ENCODE measurements at regions not wholly inside any gene's neighbourhood (a gene's known extent, or its start where the extent isn't known, plus 50 kb on each side); places are given as distances from the start of the nearest gene placed in this dataset.

DNA sequence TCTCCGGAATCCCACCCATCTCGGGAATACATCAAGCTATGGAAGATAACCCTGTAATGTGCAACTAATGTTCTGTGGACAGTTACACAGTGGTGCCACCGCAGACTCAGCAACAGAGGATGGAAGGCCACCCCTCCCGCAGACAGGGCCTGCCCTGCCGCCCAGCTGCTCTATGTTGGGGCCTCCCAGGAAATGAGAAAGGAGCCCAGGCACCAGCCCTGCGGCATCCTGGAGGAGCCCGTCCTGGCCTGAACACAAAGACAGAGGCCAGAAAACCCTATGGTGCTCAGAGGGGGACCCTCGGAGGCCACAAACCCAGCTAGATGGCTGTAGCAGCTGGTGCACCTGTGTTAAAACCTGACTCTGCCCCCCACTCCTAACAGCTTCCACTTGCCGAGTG is 216.1 kb upstream of the RPL38 start:
- DNase-seq (ENCODE audit: low read depth): no peak

DNA sequence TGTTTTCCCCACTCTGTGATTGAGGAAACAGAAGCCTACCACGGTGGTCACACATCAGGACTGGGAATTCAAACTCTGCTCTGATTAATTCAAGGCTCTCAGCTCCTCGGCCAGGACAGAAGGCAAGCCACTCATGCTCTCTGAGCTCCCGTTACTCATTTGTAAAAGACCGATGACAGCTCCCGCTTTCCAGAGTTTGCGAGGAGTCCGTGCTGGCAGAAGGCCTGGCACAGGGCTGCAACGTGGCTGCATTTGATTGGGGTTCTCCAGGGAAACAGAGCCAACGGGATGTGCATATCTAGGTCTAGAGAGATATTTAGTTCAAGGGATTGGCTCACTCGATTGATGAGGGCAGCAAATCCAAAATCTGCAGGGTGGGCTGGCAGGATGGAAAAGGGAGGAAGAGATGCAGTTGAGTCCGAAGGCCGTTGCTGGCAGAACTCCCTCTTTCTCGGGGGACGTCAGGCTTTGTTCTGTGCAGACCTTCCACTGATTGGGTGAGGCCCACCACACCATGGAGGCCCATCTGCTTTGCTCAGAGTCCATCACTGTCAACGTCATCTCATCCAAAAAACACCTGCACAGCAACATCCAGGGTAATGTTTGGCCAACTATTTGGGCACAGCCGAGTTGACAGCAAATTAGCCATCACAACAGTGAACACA is 215.5 kb upstream of the RPL38 start:
- no peak for DNase-seq (ENCODE audit: low read depth)

DNA sequence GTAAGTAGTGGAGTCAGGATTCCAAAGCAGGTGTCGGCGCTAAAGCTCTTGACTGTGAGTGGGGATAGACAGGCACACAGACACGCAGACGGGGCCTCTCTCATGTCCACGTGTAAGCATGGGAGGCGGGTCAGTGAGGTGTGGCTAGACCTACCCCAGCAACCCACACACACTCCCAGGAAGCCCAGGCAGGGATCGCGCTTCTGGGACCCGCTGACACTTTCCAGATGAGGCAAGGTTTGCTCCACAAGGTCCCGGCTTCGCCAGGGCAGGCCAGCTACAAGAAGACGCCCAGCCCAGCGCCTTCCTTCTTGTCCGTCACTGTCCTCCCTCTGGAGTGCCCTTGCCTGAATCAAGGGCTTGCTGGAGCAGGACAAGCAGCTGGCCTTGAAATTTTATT is 213.8 kb upstream of the RPL38 start:
- DNase-seq (ENCODE audit: low read depth): no peak

DNA sequence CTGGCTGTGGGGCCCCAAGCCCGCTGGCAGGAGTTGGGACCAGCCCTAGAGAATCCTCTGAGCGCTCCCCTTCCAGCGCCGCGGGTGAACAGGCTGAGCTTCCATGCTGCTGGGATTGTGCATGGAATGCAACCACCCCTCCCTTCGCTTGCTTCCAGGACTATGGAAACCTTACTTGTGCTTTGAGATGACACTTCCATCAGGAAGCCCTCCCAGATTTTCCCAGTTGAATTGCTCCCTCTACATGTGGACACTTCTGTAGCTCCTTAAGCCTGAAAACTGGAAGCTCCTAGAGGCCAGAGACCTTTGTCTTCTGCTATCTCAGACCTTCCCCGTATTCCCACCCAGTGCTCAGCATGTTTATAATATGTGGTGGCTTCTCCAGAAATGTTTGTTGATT is 213.2 kb upstream of the RPL38 start:
- DNase-seq (ENCODE audit: low read depth): no peak

DNA sequence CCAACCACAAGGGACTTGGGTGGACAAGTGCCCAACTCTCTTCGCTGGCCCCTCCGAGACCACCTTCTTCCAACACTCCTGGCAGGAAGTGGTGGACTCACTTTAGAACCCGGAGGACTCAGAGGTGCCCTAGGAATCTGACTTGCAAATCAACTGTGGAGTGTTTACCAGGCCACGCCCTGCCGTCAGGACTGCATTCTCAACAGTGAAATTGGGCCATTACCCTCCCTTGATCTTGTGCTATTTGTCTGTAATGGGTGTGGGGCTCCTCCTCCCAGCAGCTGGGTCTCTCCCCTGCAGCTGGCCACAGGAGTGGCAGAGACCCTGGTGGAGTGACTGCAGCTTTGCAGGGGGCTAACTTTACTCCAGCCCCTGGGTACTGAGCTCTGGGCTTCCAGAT is 212.2 kb upstream of the RPL38 start:
- DNase-seq (ENCODE audit: low read depth): no peak

DNA sequence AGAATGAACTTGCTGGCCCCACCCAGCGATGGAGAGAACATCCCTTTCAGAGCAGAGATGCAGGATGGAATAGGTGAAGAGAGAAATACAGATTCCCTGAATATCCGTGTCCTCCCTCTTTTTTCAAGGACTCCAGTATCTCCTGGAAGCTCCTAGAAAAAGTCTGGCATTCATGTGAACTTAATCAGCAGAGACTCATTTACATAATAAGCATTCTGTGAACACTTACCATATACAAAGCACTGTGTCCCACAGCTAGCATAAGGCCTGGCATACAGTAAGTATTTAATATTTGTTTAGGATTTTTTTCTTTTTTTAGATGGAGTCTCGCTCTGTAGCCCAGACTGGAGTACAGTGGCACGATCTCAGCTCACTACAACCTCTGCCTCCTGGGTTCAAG is 208.5 kb upstream of the RPL38 start:
- no peak for DNase-seq (ENCODE audit: low read depth)

DNA sequence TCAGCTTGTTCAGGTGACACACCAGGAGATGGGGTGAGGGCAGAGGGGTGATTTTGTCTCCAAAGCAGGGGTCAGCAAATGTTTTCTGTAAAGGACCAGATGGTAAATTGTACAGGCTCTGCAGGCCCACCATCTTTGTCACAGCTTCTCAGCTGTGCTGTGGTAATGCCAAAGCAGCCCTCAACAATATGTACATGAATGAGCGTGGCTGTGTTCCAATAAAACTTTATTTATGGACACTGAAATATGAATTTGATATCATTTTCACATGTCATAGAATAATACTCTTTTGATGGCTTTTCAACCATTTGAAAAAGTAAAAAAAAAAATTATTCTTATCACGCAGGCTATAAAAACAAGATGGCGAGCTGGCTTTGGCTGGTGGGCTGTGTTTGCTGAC is 206.4 kb upstream of the RPL38 start:
- no peak for DNase-seq (ENCODE audit: low read depth)

DNA sequence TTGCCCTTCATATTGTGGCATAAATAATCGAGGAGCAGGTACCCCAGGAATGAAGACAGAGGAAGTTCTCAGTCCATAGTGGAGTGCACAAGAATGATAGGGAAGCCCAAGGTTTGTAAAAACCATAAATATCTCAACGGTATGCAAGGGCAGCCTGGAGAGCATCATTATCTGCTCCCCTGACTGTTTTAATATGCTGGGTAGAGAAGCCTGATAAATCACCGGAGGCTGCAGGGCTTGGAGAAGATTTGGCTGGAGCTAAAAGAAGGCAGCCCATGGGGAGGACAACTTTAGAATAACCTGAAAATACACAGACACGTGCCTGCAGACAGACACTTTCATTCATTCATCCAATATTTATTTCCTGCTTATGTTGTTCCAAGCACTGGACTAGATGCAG is 205.2 kb upstream of the RPL38 start:
- DNase-seq (ENCODE audit: low read depth): no peak

DNA sequence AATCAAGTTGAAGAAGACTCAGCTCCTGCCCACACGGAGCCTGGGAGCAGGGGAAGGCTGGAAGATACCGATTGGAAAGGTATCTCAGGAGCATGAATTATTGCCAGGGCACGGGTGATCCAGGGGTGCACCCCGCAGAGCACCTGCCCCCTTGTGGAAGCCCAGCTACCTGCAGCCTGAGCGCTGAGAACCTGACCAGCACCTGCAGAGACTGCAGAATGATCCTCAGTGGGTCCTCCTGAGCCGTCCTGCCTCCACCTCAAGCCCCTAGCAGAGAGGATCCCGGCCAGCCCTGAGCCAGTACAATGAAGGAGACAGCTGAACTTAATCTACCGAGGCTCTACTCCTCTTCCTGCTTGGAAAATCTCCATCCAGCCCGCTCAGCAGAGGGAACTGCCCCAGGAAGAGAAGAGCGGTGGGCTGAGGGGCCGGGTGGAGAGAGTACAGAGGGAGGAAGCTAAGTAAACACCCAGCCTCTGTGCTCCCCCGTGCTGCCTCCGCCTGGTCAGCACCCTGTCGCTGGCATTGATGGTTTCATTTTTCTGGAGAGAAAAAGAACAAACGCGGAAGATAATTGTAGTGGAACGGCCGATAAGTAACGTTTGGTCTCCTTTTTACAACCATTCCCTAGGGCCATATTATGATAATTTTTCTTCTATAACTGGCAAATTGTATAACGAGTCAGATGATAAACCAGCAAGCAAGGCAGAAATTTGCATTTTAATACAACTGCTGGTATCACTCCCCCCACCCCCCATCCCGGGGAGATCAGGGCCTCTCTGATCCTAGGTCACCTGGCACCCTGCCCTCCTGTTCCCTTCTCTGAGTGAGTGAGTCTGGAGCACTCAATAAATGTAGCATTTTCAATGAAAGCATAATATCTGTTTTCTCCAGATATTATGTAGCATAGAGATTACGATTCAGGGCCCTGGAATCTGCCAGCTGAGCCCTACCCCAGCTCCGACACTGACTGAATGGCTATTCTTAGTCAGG is 204.5 kb upstream of the RPL38 start:
- DNase-seq (ENCODE audit: low read depth): no peak

DNA sequence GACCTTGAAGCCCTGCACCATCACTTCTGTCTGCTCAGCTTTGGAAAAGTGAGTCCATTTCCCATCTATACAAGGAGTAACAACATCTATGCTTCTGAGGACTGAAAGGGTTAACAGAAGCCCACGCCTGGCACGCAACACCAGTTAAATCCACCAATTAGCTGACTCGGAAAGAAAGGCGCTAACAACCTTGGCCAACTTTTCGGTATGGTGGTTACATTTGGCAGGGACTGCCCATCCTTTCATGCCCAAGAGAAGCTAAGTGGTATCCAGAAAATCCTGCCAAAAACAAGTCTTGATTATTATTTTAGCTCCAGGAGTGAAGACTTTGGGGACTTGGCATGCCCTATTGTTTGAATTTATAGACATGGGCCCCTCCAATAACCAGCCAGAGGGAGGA is 202.3 kb upstream of the RPL38 start:
- no peak for DNase-seq (ENCODE audit: low read depth)

DNA sequence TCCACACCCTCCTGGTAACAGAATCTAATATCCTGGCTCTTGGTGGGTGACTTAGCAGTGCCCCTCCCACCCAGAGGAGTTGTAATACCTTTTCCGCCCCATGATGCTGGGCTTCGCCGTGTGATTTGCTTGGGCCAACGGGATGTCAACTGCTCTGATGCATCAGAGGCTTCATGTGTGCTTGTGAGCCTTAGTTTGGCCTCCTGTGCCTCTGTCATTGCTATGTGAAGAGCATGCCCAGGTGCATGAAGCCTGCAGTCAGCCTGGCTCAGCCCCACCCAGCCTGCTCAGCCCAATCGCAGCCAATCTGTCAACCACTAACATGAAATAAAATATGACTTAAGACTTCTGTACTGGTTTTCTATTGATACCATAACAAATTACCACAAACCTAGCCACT is 201.2 kb upstream of the RPL38 start:
- no peak for DNase-seq (ENCODE audit: low read depth)

DNA sequence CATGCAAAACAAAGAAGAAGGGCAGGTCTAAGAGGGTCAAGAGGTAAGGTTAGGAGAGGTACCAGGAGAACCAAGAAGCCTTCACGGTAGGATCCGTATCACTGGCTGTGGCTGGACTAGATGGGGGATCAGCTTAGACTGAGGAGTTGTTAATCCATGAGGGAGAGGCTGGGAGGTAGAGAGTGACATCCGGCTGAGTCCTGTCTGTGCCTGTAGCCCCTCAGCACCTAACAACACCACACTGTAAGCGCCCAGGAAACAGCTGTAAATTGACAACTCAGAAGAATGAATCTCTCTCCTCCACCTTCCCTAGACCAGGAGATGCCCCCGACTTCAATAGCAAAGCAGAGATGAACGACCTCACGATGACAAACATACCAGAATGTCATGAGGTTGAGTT is 199.4 kb upstream of the RPL38 start:
- no peak for DNase-seq (ENCODE audit: low read depth)

DNA sequence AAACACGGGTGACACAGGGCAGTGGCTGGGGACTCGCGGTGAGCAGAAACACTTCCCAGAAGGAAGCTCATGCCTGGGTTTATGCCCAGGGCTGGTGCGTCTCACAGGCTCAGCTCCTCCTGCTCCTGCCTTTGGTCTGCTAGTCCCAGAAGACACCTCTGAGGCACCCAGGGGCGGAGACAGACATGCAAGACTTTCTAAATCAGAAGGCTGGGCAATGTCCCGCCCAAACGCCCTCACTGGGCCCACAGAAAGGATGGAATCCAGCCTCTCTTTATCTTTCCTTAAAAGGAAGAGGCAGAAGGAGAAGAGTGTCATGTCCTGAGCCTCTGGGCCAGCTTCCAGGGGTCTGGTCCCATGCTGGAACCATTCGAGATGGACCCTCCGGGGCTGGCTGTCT is 197.7 kb upstream of the RPL38 start:
- DNase-seq (ENCODE audit: low read depth): no peak

DNA sequence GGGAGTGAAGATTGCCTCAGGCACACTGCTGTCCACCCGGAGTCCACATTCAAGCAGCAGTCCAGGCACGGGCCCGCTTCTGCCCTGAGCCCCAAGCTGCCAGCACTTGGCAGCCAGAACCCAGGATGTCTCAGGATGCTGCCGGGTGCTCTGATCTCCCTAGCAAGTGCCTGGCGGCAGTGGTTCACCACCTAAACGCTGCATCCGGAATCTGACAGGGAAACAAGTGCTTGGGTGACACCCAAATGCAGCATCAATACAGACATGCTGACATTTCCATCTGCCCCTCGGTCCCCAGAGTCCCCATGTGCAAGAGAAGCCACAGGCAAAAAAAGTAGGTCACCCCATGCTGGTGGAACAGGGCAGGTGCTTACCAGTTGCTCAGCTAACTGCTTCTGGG is 197.1 kb upstream of the RPL38 start:
- no peak for DNase-seq (ENCODE audit: low read depth)

DNA sequence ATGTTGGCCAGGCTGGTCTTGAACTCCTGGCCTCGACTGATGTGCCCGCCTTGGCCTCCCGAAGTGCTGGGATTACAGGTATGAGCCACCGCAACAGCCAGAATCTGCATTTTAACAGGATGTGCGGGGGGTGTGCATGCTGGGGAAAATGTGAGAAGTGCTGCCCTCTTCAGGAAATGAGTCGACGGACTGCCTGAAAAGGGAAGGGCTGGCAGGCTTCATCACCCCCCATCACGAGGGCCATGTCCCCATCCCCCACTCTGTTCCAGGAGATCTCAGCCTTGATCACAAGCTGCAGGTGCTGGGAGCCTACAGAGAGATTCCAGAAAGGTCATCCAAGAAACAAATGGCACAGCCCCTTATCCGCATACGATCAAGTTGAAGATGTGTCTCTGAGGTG is 195.3 kb upstream of the RPL38 start:
- no peak for DNase-seq (ENCODE audit: low read depth)

DNA sequence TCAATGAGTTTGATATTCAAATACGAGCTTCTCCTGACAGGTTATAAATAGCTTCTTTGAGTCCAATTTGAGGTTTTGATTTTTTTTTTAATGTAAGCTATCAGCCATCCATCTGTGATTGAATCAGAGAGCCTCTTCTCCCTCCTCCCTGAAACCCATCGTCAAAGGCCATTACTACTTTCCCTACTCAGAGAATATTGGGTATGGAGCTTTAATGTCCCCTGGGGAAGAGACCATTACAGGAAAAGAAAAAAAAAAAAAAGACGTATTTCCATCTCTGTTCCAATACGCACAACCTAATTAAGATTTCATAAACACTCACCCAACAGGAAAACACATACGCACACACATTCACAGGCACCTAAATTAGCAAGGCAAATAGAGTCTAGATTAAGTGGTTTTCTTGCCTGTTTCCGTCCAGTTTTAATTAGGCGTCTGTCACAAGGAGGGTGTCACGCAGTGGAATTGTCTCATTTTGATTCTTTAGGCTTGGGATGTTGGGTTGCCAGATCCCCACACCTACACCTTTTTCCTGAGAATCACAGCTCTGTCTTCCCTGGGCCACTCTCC is 194.3 kb upstream of the RPL38 start:
- DNase-seq (ENCODE audit: low read depth): no peak

DNA sequence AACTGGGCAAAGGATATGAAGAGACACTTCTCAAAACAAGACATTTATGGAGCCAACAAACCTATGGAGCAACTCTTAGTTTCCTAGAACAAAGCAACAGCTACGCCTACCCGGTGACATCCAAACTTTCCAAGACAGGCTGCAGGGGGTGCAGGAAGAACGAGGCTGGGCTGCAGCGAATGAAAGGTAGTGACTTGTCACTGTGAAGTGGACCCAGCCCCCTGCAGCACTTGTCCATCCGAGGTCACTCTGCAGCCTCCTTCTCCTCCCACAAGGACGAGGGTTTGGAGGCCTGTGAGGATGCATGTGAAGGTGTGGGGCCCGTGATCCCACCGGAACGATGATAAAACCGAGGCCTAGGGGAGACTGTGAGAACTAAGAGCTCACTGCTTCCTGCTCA is 192.6 kb upstream of the RPL38 start:
- no peak for DNase-seq (ENCODE audit: low read depth)

DNA sequence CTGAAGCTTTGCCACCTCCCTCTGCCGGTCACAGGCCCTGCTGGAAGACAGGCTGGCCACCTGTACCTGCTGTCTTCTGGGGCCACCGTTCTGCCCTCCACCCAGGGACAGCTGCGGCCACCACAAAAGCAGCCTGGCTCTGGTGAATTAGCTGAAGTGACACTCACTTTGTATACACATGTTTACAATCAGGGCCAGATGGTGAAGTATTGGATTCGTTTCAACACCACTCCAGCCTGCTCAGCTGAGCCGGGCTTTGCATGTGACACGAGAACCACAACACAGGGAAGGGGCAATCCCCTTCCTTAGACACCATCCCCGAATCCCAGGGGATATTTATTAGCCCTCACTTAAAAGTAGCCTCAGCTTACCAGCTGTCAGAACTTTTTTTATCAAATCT is 191.5 kb upstream of the RPL38 start:
- no peak for DNase-seq (ENCODE audit: low read depth)

DNA sequence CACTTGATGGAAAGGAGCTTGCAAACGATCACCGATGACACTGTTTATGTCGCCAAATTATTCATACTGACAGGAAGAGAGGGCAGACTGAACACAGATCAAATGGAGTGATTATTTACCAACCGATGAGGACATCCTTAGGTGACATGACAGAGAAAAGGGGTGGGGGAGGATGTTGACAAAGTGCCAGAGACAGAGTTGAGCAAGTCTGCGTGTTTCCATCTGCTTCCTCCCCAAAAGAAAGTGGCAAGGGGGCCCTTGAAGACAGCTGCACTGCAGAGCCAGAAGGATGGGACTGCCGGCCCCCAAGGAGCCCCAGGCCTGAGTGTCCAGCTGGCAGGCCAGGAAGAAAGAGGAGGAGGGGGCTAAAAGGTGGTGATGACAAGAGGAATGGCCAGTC is 191.0 kb upstream of the RPL38 start:
- no peak for DNase-seq (ENCODE audit: low read depth)

DNA sequence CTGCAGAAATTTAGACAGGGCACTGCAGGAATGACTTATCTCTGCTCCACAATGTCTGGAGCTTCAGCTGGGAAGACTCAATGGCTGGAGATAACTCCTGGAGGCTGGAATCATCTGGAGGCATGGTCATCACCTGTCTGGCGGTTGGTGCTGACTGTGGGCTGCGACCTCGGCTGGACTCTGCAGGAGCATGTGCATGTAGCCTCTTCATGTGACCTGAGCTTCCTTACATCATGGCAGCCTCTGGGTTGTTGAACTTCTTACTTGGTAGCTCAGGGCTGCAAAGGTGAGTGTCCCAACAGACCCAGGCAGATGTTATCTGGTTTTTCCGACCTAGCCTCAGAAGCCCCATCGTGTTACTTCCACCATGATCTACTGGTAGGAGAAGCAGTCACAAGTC is 188.2 kb upstream of the RPL38 start:
- DNase-seq (ENCODE audit: low read depth): no peak

DNA sequence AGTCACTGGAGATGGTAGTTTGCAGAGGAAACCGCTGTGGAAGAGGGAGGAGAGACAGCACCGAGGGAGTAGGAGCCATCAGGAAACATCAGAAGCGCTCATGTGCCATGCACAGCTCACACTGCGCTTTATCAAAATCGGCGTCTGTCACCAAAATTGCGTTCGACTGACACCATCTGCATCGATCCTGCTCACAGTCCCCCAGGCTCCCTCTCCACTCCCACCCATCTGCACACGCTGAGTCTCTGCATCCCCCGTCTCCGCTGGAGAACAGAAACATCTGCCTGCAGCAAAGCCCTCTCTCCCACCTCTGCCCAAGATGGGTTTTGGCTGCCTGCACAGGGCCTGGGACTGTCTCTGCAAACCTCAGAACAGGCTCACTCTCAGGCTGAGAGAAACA is 187.5 kb upstream of the RPL38 start:
- DNase-seq (ENCODE audit: low read depth): no peak

DNA sequence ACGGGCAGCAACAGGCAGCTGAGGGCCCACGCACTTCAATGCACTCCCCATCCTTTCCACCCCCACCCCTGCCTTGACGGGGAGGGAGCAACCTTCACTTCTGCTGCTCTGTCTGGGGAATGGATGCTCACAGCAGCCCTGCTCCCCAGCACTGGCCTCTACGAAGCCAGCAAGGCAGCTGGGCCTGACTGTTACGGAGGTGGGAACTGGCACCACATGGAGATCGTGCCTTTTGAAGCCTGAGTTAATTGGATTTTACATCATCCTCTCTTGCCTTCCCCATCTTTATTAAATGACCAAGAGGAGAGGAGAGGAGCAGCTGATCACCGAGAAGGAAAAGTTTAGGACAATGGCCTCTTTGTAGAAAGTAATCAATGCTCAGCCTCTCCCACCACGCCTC is 187.0 kb upstream of the RPL38 start:
- no peak for DNase-seq (ENCODE audit: low read depth)

DNA sequence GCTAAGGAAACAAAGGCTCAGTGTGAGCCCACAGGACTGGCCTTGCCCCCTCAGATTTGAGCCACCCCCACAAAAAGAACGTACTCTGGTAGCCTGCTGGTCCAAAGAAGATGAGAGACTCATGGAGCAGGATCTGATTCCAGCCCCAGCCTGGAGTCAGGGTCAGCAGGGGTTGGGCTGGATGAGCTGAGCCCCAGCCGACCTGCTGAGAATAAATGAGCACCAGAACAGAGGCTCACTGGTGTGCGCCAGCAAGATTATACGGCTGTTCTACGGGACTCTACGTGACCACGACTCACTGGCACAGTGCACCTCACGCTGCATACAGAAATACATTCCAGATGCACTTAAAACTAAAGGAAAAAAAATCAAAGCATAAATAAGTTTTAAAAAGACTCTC is 186.0 kb upstream of the RPL38 start:
- DNase-seq (ENCODE audit: low read depth): no peak

Data from HS-27A (cell line).